Thymus (tissue), 11 donors: ENCODE measurements at regions not wholly inside any gene's neighbourhood (a gene's known extent, or its start where the extent isn't known, plus 50 kb on each side); places are given as distances from the start of the nearest gene placed in this dataset.

Experiments
- DNase-seq, 9 donors: peaks; one replicate each; pipeline ENCODE4 v3.0.0-alpha.2; 2013; ENCODE audit warnings: low spot score in 9 of 9, low read depth in 6 of 9, missing footprints in 1 of 9
- H3K27ac ChIP-seq, 2 donors: one replicate each; pipeline ENCODE4 v1.5.1; 2013; ENCODE audit warnings: control low read depth in 1 of 2, low read depth in 1 of 2, low read length in 1 of 2, mild to moderate bottlenecking in 1 of 2, moderate library complexity in 1 of 2
- H3K27me3 ChIP-seq, 2 donors: one replicate each; pipeline ENCODE4 v1.5.1; 2013; ENCODE audit warnings: low read length in 1 of 2; ENCODE audit not compliant: control insufficient read depth in 2 of 2, insufficient read depth in 1 of 2
- H3K36me3 ChIP-seq, 2 donors: one replicate each; pipeline ENCODE4 v1.5.1; 2013; ENCODE audit warnings: low read length in 1 of 2, mild to moderate bottlenecking in 1 of 2, moderate library complexity in 1 of 2; ENCODE audit not compliant: control insufficient read depth in 2 of 2, insufficient read depth in 2 of 2
- H3K4me1 ChIP-seq, 2 donors: one replicate each; pipeline ENCODE4 v1.5.1; 2013; ENCODE audit warnings: low read length in 2 of 2; ENCODE audit not compliant: control insufficient read depth in 2 of 2, insufficient read depth in 2 of 2
- H3K4me3 ChIP-seq, 2 donors: one replicate each; pipeline ENCODE4 v1.5.1; 2013; ENCODE audit warnings: low read length in 2 of 2, control low read depth in 1 of 2, mild to moderate bottlenecking in 1 of 2
- H3K9me3 ChIP-seq, 2 donors: one replicate each; pipeline ENCODE4 v1.5.1; 2013; ENCODE audit warnings: low read length in 1 of 2, mild to moderate bottlenecking in 1 of 2; ENCODE audit not compliant: control insufficient read depth in 2 of 2, insufficient read depth in 1 of 2
- WGBS: extraction: QIAGEN DNeasy Blood & Tissue Kit; methylation state at CpG from one replicate; pipeline ENCODE4 v1.1.7; 2013; 5-methylcytosine and 5-hydroxymethylcytosine counted together
- donor health status: healthy.

GRCh38 chr13:65532231-65532630 lies 1697.9 kb downstream of the PCDH9 start:
- no peak overlapping the region for H3K4me3 ChIP-seq
- WGBS, result 92% methylated on average over 4 of the region's 4 CpGs

DNA sequence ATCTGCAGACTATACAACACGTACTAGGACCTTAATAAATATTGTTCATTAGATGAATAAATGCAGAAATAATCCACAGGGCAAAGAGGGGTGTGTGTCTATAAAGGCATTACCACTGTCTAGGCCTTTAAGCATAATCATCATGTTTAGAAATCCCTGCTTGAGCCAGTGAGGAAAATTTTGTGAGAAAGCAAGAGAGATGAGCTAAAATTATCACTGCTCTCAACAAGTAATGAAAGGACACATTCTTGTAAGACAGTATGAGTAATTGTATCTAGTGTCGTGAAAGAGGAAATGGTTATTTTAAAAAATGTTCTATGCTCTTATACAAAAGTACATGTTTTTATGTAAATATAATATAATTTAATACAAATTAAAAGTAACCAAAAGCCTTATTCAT lies 1699.4 kb downstream of the PCDH9 start:
- no peaks in the 10 kb centered on the region for H3K4me1 ChIP-seq
- H3K4me3 ChIP-seq, result no peak overlapping the region
- H3K27ac ChIP-seq, result no peak overlapping the region
- DNase-seq, result no peak
- no peaks in the 10 kb centered on the region for H3K36me3 ChIP-seq
- no peaks in the 10 kb centered on the region for H3K27me3 ChIP-seq
- H3K9me3 ChIP-seq, result no peaks in the 10 kb centered on the region
- 85% methylated on average over 2 of the region's 2 CpGs for WGBS

More at GRCh38 chr13:65532231-65532630, 1697.9 kb downstream of the PCDH9 start:
- Histone ChIP-seq H3K27me3 (no peaks in the 10 kb centered on the region), H3K4me1 (no peaks in the 10 kb centered on the region), H3K36me3 (no peaks in the 10 kb centered on the region), H3K9me3 (no peaks in the 10 kb centered on the region), H3K27ac (no peak overlapping the region)
- no peak for DNase-seq

DNA sequence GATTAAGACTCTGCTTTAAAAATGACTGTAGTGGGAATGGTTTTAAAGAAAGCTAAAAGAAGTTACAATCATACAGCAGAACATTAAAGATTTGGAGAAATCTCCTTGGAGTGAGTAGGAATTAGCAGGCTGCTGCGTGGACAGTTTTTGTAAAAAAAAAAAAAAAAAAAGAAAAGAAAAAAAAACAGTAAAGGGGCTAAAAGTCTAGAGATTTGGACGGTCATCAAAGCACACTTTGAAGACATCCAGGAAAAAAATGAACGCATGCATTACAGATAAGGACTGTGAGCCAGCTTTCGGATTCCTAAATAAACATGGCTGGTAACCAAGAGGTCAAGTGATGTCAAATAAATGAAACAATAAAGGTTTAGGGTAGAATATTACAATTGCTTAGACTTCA lies 1700.6 kb downstream of the PCDH9 start:
- H3K36me3 ChIP-seq, result no peaks in the 10 kb centered on the region
- H3K27ac ChIP-seq, result no peak overlapping the region
- H3K27me3 ChIP-seq, result no peaks in the 10 kb centered on the region
- WGBS, result 84% methylated on average over 4 of the region's 4 CpGs
- H3K4me1 ChIP-seq, result no peaks in the 10 kb centered on the region
- H3K4me3 ChIP-seq, result no peak overlapping the region
- no peaks in the 10 kb centered on the region for H3K9me3 ChIP-seq
- DNase-seq, result no peak

DNA sequence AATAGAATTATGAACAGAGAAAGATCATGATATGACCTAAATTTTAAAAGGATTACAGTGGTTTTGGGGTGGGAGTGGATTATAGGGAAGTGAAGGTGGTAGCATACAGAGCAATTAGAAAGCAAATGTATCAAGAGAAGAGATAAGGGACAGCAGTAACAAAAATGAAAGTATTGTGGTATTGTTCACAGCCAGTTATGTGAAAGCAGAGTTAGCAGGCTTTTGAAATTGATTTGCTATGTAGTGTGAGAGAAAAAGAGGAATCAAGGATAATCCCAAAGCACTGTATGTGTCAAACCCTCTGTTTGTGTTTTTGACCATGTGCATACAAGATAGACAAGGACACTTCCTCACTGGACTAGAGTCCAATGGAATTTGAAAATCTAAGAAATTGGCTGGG lies 1721.4 kb downstream of the PCDH9 start:
- H3K27ac ChIP-seq, result no peak overlapping the region
- no peak overlapping the region for H3K4me3 ChIP-seq
- no peaks in the 10 kb centered on the region for H3K27me3 ChIP-seq
- DNase-seq, result no peak
- H3K9me3 ChIP-seq, result no peaks in the 10 kb centered on the region
- no peaks in the 10 kb centered on the region for H3K36me3 ChIP-seq
- no peaks in the 10 kb centered on the region for H3K4me1 ChIP-seq

DNA sequence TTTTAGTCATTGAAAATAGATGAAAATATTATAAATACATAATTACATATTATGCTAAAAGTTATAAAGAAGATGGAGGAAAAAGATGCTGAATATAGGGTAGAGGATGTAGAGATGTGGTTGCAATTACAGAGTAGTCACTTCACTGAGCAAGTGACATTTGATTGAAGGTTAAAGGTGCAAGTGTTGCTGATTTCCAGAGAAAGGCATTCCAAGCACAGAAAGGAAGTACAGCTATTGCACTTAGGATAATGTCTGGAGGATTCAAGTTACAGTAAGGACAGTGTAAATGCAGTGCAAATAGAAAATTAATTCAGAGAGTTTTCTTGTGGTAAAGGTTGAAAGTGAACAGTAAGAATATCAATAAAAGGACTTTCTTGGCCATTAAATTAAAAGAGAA lies 1721.8 kb downstream of the PCDH9 start:
- H3K27ac ChIP-seq, result no peak overlapping the region
- no peaks in the 10 kb centered on the region for H3K4me1 ChIP-seq
- H3K36me3 ChIP-seq, result no peaks in the 10 kb centered on the region
- no peak for DNase-seq
- no peaks in the 10 kb centered on the region for H3K9me3 ChIP-seq
- H3K27me3 ChIP-seq, result no peaks in the 10 kb centered on the region
- no peak overlapping the region for H3K4me3 ChIP-seq

DNA sequence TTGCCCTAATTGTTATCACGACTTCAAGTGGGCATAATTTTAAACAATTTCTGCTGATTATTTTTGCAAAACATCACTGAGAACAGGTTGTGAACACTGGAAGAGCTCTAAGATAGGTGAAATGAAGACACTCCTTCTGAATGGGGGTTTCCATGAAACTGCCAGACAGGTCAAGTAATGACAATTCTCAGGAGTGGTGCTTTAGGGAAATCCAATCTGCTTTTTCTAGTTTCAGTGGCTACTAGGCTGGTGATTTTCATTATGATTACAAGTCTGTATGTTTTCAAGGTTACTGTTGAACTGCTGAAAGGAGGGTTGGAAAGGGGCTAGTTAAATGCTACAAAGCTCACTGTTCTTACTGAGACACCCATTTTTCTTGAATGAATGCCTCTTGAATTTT lies 1724.2 kb downstream of the PCDH9 start:
- no peak for DNase-seq
- no peaks in the 10 kb centered on the region for H3K27me3 ChIP-seq
- no peaks in the 10 kb centered on the region for H3K36me3 ChIP-seq
- WGBS, result 89% methylated on average over 1 of the region's 1 CpG
- H3K9me3 ChIP-seq, result no peaks in the 10 kb centered on the region
- H3K4me1 ChIP-seq, result no peaks in the 10 kb centered on the region
- H3K27ac ChIP-seq, result no peak overlapping the region
- no peak overlapping the region for H3K4me3 ChIP-seq

DNA sequence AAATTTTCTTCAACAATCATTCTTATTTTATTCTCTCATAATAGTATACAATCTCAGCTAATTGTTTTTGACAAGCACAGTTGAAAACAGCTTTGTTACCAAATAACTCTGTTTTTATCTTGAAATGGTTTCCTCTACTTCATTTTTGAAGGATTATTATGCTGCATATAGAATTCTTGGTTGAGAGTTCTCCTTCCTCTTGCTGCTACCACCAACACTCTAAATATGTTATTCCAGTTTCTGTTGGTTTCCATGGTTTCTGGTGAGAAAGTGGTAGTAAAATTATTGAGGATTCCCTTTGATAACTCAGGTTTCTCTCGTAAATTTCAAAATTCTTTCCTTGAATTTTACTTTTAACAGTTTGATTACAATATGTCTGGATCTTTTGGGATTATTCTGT lies 1725.9 kb downstream of the PCDH9 start:
- Histone ChIP-seq H3K4me1 (no peaks in the 10 kb centered on the region), H3K36me3 (no peaks in the 10 kb centered on the region), H3K27me3 (no peaks in the 10 kb centered on the region), H3K4me3 (no peak overlapping the region), H3K9me3 (no peaks in the 10 kb centered on the region), H3K27ac (no peak overlapping the region)
- WGBS, result 92% methylated on average over 1 of the region's 1 CpG
- no peak for DNase-seq

GRCh38 chr13:65500481-65500880 lies 1729.7 kb downstream of the PCDH9 start:
- Histone ChIP-seq H3K4me1 (no peaks in the 10 kb centered on the region), H3K36me3 (no peaks in the 10 kb centered on the region), H3K27me3 (no peaks in the 10 kb centered on the region), H3K27ac (no peak overlapping the region), H3K9me3 (no peaks in the 10 kb centered on the region), H3K4me3 (no peak overlapping the region)
- WGBS, result 76% methylated on average over 3 of the region's 3 CpGs
- DNase-seq, result no peak

DNA sequence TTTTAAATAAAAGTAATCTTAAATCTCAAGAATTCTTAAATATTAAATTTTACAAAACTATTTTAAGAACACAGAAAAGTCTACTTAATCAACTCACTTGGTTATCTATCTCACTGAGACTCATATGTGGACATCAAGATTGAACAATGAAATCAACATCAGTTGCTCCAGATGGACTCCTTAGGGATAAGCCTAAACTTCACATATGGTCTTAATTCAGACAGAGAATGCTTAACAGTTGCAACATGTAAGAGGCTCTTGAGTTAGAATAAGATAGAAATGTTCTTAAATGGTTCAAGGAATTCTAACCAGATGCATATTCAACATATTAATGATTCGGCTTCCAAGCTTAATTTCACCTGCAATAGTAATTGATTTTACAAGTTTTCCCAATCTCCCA lies 1730.9 kb downstream of the PCDH9 start:
- Histone ChIP-seq H3K36me3 (no peaks in the 10 kb centered on the region), H3K27ac (no peak overlapping the region), H3K4me1 (no peaks in the 10 kb centered on the region), H3K9me3 (no peaks in the 10 kb centered on the region), H3K27me3 (no peaks in the 10 kb centered on the region), H3K4me3 (no peak overlapping the region)
- 99% methylated on average over 1 of the region's 1 CpG for WGBS
- no peak for DNase-seq

- Histone ChIP-seq H3K9me3 (no peaks in the 10 kb centered on the region), H3K27me3 (no peaks in the 10 kb centered on the region), H3K27ac (no peak overlapping the region), H3K4me3 (no peak overlapping the region), H3K36me3 (no peaks in the 10 kb centered on the region), H3K4me1 (no peaks in the 10 kb centered on the region)
- no peak for DNase-seq
Observed at GRCh38 chr13:65497265-65497664, 1732.9 kb downstream of the PCDH9 start.
